Ammon's horn (tissue), 1 donor: ENCODE measurements at regions not wholly inside any gene's neighbourhood (a gene's known extent, or its start where the extent isn't known, plus 50 kb on each side); places are given as distances from the start of the nearest gene placed in this dataset.
"Not testable (repeated sequence)": the region's sequence is repeated elsewhere in the genome, so short reads cannot be mapped to it uniquely, and the experiment has no call there.

Experiments
- DNase-seq: peaks from one replicate; pipeline ENCODE4 v3.0.0-alpha.2; 2016; ENCODE audit warnings: low spot score

DNA sequence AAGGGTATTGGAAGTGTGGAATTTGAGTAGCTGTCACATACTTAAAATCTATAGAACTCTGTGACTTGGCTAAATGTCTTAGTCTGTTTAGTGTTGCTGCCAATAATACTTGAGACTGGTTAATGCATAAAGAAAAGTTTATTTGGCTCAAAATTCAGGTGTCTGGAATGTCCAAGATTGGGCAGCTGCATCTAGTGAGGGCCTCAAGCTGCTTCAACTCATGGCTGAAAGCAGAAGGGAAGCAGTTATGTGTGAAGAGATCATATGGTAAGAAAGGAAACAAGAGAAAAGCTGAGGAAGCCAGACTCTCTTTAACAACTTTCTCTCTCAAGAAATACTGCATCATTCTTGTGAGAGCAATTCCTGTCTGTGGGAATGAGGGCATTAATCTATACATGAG, 1043.3 kb upstream of the CDH6 start:
- no peak for DNase-seq

GRCh38 chr5:30149526-30149925, 1044.0 kb upstream of the CDH6 start:
- DNase-seq: no peak

GRCh38 chr5:30147976-30148375, 1045.5 kb upstream of the CDH6 start:
- no peak for DNase-seq

DNA sequence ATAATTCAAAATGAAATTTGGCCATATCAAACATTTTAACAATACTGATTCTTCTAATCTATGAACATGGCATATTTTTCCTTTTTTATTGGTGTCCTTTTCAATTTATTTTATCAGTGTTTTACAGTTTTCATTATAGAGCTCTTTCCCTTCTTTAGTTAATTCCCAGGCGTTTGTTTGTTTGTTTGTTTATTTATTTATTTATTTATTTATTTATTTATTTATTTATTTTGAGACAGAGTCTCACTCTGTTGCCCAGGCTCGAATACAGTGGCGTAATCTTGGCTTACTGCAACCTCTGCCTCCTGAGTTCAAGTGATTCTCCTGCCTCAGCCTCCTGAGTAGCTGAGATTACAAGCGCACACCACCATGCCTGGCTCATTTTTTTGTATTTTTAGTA, 1049.4 kb upstream of the CDH6 start:
- DNase-seq: not testable (repeated sequence)

DNA sequence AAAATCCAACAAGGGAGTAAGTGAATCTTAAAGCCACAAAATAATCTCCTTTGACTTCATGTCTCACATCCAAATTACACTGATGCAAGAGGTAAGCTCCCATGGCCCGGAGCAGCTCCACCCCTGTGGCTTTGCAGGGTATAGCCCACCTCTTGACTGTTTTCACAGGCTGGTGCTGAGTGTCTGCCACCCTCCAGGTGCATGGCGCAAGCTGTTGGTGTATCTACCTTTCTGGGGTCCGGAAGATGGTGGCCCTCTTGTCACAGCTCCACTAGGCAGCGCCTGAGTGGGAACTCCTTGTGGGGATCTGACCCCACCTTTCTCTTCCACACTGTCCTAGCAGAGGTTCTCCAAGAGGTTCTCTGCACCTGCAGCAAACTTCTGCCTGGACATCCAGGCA, 1051.1 kb upstream of the CDH6 start:
- no peak for DNase-seq

GRCh38 chr5:30121043-30121442, 1072.4 kb upstream of the CDH6 start:
- no peak for DNase-seq

DNA sequence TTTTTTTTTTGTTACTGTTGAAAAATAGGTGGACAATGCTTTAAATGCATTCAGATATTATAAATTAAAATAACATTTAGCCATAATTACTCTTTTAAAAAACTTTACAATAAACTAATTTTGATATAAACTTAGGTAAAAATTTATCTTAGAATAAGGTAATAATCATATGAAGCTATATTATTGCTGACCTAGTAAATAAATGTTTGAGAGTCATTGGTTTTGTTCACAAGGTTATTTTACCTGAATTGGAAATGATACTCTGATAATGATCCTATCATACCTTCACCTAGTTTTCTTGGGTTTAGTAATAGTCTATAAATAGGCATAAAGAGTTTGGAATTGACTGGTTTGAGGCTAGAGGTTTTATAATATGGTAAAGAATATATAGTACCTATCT, 1076.4 kb upstream of the CDH6 start:
- no peak for DNase-seq

DNA sequence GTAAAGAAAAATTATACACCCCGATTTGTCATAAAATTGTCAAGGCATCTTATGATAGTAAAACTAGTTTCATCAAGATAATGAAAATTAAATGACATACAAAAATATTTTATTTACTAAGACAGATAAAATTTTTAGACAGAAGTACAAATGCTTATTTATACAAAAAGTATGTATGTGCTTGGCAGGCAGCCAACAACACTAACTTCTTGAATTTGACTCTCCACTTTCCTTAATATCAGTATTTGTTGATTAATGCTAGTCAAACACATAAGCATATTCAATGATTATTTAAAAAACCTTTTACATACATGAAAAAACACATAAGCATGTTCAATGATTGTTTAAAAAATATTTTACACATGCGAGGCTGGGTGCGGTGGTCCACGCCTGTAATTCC, 1079.9 kb upstream of the CDH6 start:
- DNase-seq: no peak

DNA sequence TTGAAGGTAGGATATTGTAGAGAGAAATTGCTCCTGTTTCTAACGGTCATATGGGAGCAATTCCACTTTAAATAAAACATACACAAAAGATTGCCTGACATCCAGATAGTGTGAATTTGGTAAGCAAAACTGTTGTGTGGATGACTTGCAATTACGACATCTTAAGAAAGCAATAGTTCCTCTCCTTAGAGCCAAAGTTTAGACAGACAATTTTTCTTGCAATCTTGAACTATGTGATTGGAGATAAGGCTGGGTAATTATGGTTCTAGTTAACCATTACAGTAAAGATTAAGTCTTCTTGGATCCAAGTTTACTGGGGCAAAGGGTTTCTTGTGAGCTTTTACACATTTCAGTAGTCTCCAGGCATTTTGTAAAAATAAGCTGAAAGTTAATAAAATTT, 1080.6 kb upstream of the CDH6 start:
- no peak for DNase-seq

DNA sequence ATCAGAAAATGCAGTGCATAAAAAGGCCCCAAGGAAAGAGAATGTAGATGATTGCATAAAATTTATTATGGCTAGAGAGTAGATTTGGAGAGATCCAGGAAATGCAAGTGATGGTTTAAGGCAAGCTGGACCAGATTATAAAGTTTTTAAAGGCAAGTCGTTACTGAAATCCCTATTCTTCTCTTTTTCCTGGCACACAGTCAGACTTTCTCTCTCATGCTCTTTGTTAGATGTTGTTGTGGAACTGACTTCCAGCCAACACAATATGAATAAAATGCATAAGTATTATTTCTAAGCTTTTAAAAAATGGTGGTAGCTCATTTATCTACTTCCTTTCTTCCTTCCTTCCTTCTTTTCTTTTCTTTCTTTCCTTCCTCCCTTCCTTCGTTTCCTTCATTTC, 1085.4 kb upstream of the CDH6 start:
- DNase-seq: no peak

DNA sequence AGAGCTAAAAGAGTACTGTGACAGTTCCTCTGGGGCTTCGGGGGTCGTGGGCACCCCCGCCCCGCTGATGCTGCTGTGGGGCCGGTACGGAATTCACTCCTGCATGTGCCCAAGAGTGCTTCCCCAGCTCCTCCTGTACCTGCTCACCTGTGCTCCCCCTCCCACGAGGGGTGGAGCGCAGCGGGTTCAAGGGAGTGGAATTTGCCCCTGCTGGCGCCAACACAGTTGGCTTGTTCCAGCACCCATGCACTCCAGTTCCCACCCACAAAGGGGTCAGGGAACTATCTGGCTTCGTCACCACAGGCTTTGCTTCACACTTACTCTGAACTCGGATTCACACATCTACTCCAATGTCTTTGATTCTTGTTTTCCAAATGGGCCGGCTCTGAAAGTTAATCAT, 1086.9 kb upstream of the CDH6 start:
- no peak for DNase-seq

GRCh38 chr5:30104872-30105596, 1088.5 kb upstream of the CDH6 start:
- no peak for DNase-seq

DNA sequence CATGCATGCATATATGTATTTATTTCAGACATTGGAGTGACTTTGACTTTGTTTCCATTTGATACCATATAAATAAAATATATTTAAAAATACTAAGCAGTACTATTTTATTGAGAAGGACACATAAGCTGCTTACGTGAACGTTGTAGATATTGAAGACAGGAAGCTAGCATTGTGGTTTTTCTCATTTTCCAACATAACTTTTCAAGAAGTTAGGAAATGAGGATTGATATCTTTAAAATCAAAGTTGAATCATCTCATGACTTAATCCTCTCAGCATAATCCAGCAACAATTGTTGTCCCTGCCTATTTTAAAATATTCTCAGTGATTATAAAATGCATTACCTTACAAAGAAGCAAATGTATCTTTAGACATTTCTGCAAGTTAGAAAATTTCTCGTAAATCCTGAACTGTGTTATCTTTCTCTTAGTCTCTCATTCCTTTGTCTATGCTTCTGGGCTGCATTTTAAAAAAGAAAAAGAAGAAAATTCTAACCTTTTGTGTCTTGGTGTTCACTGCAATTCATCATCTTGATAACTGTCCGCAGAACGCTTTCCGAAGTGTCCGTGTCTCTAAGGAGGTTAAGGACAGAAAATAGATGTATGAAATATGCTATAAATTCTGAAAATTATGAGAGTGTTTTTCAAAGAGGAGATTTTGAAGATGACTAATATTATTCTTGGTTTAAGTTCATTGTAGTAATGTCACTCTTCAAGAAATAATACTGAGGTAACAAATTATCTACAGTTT, 1089.9 kb upstream of the CDH6 start:
- DNase-seq: no peak

- DNase-seq: no peak
These were observed 1090.4 kb upstream of the CDH6 start for GRCh38 chr5:30103052-30103451.

- DNase-seq: no peak
These were observed 1091.3 kb upstream of the CDH6 start for GRCh38 chr5:30102185-30102584.

- no peak for DNase-seq
These were observed 1092.6 kb upstream of the CDH6 start for GRCh38 chr5:30100929-30101328.

DNA sequence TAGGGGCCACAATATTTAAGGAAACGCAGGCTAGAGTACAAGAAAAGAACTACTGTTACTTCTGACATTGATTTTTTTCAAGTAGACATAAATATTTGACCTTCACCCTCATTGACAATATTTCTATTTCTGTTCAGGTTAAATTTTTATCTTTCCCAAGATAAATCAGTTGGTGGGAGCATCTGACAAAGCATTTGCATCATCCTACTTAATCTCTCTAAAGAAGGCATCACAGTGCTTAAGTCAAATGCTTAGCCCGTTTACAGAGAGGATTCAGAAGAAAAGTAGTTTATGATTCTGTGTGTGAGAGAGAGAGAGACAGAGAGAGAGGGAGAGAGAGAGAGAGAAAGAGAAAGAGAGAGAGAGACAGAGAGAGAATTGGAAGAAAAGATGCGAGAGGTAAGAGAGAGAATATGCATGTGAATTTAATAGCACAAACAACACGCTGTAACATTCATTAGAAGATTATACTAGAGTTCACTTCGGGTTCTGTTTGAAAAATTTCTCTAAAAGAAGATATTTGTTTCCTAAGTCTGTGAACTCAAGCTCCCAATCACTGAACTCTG, 1093.3 kb upstream of the CDH6 start:
- DNase-seq: no peak

GRCh38 chr5:30099634-30100033, 1093.9 kb upstream of the CDH6 start:
- DNase-seq: no peak

GRCh38 chr5:30098940-30099339, 1094.5 kb upstream of the CDH6 start:
- no peak for DNase-seq

- no peak for DNase-seq
These were observed 1100.9 kb upstream of the CDH6 start for GRCh38 chr5:30092548-30092947.

- DNase-seq: no peak
These were observed 1123.8 kb upstream of the CDH6 start for GRCh38 chr5:30069441-30070263.

DNA sequence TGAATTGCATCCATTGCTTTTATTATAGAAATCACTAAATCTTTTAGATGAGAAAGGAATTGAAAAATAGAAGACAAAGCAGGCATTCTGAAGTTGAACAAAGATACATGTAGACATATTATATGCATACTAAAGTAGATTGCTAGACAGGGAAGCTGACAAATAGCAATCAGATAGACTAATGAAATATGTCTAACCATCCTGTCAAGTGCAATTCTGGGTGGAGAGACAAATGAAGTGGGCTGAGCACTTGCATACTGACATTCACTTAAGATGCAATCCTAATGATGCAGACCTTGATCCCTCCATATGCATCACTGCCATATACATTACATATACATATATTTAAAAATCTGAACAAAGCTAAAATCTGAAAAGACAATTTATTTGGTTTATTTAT, 1130.0 kb upstream of the CDH6 start:
- DNase-seq: no peak

GRCh38 chr5:30051976-30052375, 1141.5 kb upstream of the CDH6 start:
- no peak for DNase-seq
